OCI-LY7 (cell line): ENCODE measurements at regions not wholly inside any gene's neighbourhood (a gene's known extent, or its start where the extent isn't known, plus 50 kb on each side); places are given as distances from the start of the nearest gene placed in this dataset.

ENCODE experiments used
- EZH2phosphoT487 ChIP-seq: fragments of 200-600 bp; sonication (generic); IDR thresholded peaks from 2 replicates; pipeline ENCODE4 v1.6.1; 2018; ENCODE audit warnings: low read depth, borderline replicate concordance, mild to moderate bottlenecking, mixed run types, antibody characterized with exemption, low read length, moderate library complexity, mixed read lengths
- TF ChIP-seq, protein P1 (sequence below): fragments of 200-600 bp; sonication (generic); conservative IDR thresholded peaks from 2 replicates; pipeline ENCODE4 v1.5.1; 2014; ENCODE audit warnings: mild to moderate bottlenecking, antibody characterized with exemption, low read length, moderate library complexity, mixed read lengths

DNA sequence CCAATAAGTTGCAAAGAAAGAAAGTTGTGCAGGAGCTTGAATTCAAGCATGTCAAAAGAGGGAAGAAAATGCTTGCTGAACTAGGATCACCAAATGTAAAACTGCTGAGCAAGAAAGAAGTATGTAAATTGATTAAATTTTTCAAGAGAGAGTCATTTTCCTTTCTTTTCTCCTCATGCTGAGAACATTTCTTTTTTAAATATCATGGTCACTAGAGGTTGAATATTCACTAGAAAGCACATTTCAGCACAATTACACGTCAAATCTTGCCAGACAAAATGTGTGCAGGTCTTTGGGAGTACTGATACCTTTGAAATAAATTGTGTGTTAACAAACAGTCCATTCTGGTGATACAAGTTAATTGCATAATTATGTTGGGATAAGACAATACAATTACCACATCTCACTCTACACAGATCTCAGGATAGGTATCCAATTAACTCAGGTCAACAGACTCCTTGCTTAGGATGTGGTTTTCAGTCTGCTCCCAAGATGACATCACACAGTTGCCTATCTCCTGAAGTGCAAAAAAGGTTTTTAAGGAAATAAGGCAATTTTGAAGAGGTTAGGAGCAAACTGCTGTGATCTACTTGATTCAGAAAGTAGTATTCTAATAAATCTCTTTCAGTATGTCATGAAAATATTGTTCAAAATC lies 862.2 kb downstream of the RPS29 start:
- TF ChIP-seq, protein P1, sequence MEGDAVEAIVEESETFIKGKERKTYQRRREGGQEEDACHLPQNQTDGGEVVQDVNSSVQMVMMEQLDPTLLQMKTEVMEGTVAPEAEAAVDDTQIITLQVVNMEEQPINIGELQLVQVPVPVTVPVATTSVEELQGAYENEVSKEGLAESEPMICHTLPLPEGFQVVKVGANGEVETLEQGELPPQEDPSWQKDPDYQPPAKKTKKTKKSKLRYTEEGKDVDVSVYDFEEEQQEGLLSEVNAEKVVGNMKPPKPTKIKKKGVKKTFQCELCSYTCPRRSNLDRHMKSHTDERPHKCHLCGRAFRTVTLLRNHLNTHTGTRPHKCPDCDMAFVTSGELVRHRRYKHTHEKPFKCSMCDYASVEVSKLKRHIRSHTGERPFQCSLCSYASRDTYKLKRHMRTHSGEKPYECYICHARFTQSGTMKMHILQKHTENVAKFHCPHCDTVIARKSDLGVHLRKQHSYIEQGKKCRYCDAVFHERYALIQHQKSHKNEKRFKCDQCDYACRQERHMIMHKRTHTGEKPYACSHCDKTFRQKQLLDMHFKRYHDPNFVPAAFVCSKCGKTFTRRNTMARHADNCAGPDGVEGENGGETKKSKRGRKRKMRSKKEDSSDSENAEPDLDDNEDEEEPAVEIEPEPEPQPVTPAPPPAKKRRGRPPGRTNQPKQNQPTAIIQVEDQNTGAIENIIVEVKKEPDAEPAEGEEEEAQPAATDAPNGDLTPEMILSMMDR = no peak
- no peak for TF ChIP-seq EZH2phosphoT487
